SJSA1 (cell line): ENCODE measurements at regions not wholly inside any gene's neighbourhood (a gene's known extent, or its start where the extent isn't known, plus 50 kb on each side); places are given as distances from the start of the nearest gene placed in this dataset.
"Not testable (repeated sequence)": the region's sequence is repeated elsewhere in the genome, so short reads cannot be mapped to it uniquely, and the experiment has no call there.

ENCODE experiments used
- DNase-seq, 2 experiments: peaks; one replicate each; pipeline ENCODE4 v3.0.0-alpha.2; 2015 to 2020; ENCODE audit warnings: low spot score in 2 of 2, low read depth in 1 of 2
- H3K27ac ChIP-seq: fragments of 250-450 bp; sonication (Bioruptor Pico); 2 replicates; pipeline ENCODE4 v1.5.1; 2020; ENCODE audit warnings: mild to moderate bottlenecking, moderate library complexity
- H3K27me3 ChIP-seq: fragments of 250-450 bp; sonication (Bioruptor Pico); replicated peaks from 2 replicates; pipeline ENCODE4 v1.5.1; 2020; ENCODE audit warnings: mild to moderate bottlenecking, moderate library complexity
- H3K36me3 ChIP-seq: fragments of 250-450 bp; sonication (Bioruptor Pico); 2 replicates; pipeline ENCODE4 v1.5.1; 2020; ENCODE audit warnings: mild to moderate bottlenecking
- H3K4me1 ChIP-seq: fragments of 250-450 bp; sonication (Bioruptor Pico); replicated peaks from 2 replicates; pipeline ENCODE4 v1.6.1; 2021; ENCODE audit warnings: mild to moderate bottlenecking
- H3K4me3 ChIP-seq: fragments of 250-450 bp; sonication (Bioruptor Pico); 2 replicates; pipeline ENCODE4 v1.5.1; 2020; ENCODE audit warnings: mild to moderate bottlenecking
- H3K9me3 ChIP-seq: fragments of 250-450 bp; sonication (Bioruptor Pico); replicated peaks from 2 replicates; pipeline ENCODE4 v1.5.1; 2020; ENCODE audit warnings: mild to moderate bottlenecking

GRCh38 chr1:234839663-234840062 lies 229.7 kb upstream of the IRF2BP2 start:
- Histone ChIP-seq H3K4me3 (no peak overlapping the region), H3K4me1 (peaks cover 19% of the 10 kb centered on the region), H3K27ac (no peak overlapping the region), H3K9me3 (no peaks in the 10 kb centered on the region), H3K36me3 (no peaks in the 10 kb centered on the region), H3K27me3 (no peaks in the 10 kb centered on the region)
- DNase-seq: no peak

GRCh38 chr1:234838820-234839219 lies 228.8 kb upstream of the IRF2BP2 start:
- no peaks in the 10 kb centered on the region; the same call in 1 of the 2 replicates for H3K9me3 ChIP-seq
- no peaks in the 10 kb centered on the region for H3K36me3 ChIP-seq
- peaks cover 10% of the 10 kb centered on the region for H3K4me1 ChIP-seq
- H3K27ac ChIP-seq: no peak overlapping the region
- DNase-seq: no peak
- no peaks in the 10 kb centered on the region for H3K27me3 ChIP-seq
- H3K4me3 ChIP-seq: no peak overlapping the region

- Histone ChIP-seq H3K9me3 (peaks cover 3% of the 10 kb centered on the region; the same call in 1 of the 2 replicates), H3K27me3 (no peaks in the 10 kb centered on the region), H3K27ac (no peak overlapping the region), H3K4me1 (peaks cover 5% of the 10 kb centered on the region; the same call in 1 of the 2 replicates), H3K4me3 (no peak overlapping the region), H3K36me3 (no peaks in the 10 kb centered on the region)
- DNase-seq: no peak
Observed at GRCh38 chr1:234838182-234838581, 228.2 kb upstream of the IRF2BP2 start.

GRCh38 chr1:234837713-234838112 lies 227.7 kb upstream of the IRF2BP2 start:
- peaks cover 5% of the 10 kb centered on the region; the same call in 1 of the 2 replicates for H3K4me1 ChIP-seq
- H3K27ac ChIP-seq: no peak overlapping the region
- DNase-seq: no peak
- peaks cover 3% of the 10 kb centered on the region; the same call in 1 of the 2 replicates for H3K9me3 ChIP-seq
- no peak overlapping the region for H3K4me3 ChIP-seq
- no peaks in the 10 kb centered on the region for H3K36me3 ChIP-seq
- no peaks in the 10 kb centered on the region for H3K27me3 ChIP-seq

GRCh38 chr1:234836776-234837357 lies 226.9 kb upstream of the IRF2BP2 start:
- H3K4me3 ChIP-seq: no peak overlapping the region
- no peaks in the 10 kb centered on the region for H3K36me3 ChIP-seq
- DNase-seq: no peak
- H3K4me1 ChIP-seq: peaks cover 5% of the 10 kb centered on the region; the same call in 1 of the 2 replicates
- H3K27me3 ChIP-seq: no peaks in the 10 kb centered on the region
- H3K27ac ChIP-seq: no peak overlapping the region
- H3K9me3 ChIP-seq: peaks cover 3% of the 10 kb centered on the region; the same call in 1 of the 2 replicates

GRCh38 chr1:234836045-234836681 lies 226.2 kb upstream of the IRF2BP2 start:
- Histone ChIP-seq H3K27me3 (no peaks in the 10 kb centered on the region), H3K27ac (no peak overlapping the region)

GRCh38 chr1:234835239-234835638 lies 225.3 kb upstream of the IRF2BP2 start:
- Histone ChIP-seq H3K27ac (no peak overlapping the region), H3K4me3 (no peak overlapping the region), H3K9me3 (peaks cover 3% of the 10 kb centered on the region; the same call in 1 of the 2 replicates), H3K36me3 (no peaks in the 10 kb centered on the region), H3K27me3 (no peaks in the 10 kb centered on the region), H3K4me1 (no peaks in the 10 kb centered on the region)
- no peak for DNase-seq

More at GRCh38 chr1:234836045-234836681, 226.2 kb upstream of the IRF2BP2 start:
- DNase-seq: no peak
- Histone ChIP-seq H3K4me3 (no peak overlapping the region), H3K36me3 (no peaks in the 10 kb centered on the region), H3K4me1 (peaks cover 5% of the 10 kb centered on the region; the same call in 1 of the 2 replicates), H3K9me3 (peaks cover 3% of the 10 kb centered on the region; the same call in 1 of the 2 replicates)

GRCh38 chr1:234833646-234834045 lies 223.7 kb upstream of the IRF2BP2 start:
- H3K36me3 ChIP-seq: no peaks in the 10 kb centered on the region
- no peak for DNase-seq
- H3K4me1 ChIP-seq: no peaks in the 10 kb centered on the region
- H3K9me3 ChIP-seq: peaks cover 3% of the 10 kb centered on the region; the same call in 1 of the 2 replicates
- H3K27me3 ChIP-seq: no peaks in the 10 kb centered on the region
- no peak overlapping the region for H3K27ac ChIP-seq
- no peak overlapping the region for H3K4me3 ChIP-seq

- H3K9me3 ChIP-seq: peaks cover 3% of the 10 kb centered on the region; the same call in 1 of the 2 replicates
- no peak overlapping the region for H3K4me3 ChIP-seq
- H3K27ac ChIP-seq: no peak overlapping the region
- no peaks in the 10 kb centered on the region for H3K4me1 ChIP-seq
- H3K36me3 ChIP-seq: no peaks in the 10 kb centered on the region
- no peak for DNase-seq
- no peaks in the 10 kb centered on the region for H3K27me3 ChIP-seq
Observed at GRCh38 chr1:234833118-234833517, 223.1 kb upstream of the IRF2BP2 start.

GRCh38 chr1:234827656-234828055 lies 217.7 kb upstream of the IRF2BP2 start:
- Histone ChIP-seq H3K9me3 (no peaks in the 10 kb centered on the region), H3K36me3 (no peaks in the 10 kb centered on the region), H3K4me3 (no peak overlapping the region), H3K27ac (no peak overlapping the region), H3K27me3 (no peaks in the 10 kb centered on the region), H3K4me1 (no peaks in the 10 kb centered on the region)
- no peak for DNase-seq

GRCh38 chr1:234827181-234827580 lies 217.2 kb upstream of the IRF2BP2 start:
- Histone ChIP-seq H3K36me3 (no peaks in the 10 kb centered on the region), H3K9me3 (no peaks in the 10 kb centered on the region), H3K4me1 (no peaks in the 10 kb centered on the region), H3K27ac (no peak overlapping the region), H3K27me3 (no peaks in the 10 kb centered on the region), H3K4me3 (no peak overlapping the region)
- no peak for DNase-seq

GRCh38 chr1:234826352-234826751 lies 216.4 kb upstream of the IRF2BP2 start:
- H3K36me3 ChIP-seq: no peaks in the 10 kb centered on the region
- no peak overlapping the region for H3K27ac ChIP-seq
- no peaks in the 10 kb centered on the region for H3K9me3 ChIP-seq
- H3K4me3 ChIP-seq: no peak overlapping the region
- H3K27me3 ChIP-seq: no peaks in the 10 kb centered on the region
- H3K4me1 ChIP-seq: no peaks in the 10 kb centered on the region
- DNase-seq: no peak

GRCh38 chr1:234825498-234826165 lies 215.7 kb upstream of the IRF2BP2 start:
- DNase-seq: no peak
- H3K36me3 ChIP-seq: no peaks in the 10 kb centered on the region
- no peaks in the 10 kb centered on the region for H3K9me3 ChIP-seq
- no peak overlapping the region for H3K27ac ChIP-seq
- H3K27me3 ChIP-seq: no peaks in the 10 kb centered on the region
- no peaks in the 10 kb centered on the region for H3K4me1 ChIP-seq
- no peak overlapping the region for H3K4me3 ChIP-seq

- DNase-seq, H3K4me1 ChIP-seq, H3K36me3 ChIP-seq, H3K9me3 ChIP-seq, H3K27me3 ChIP-seq, H3K27ac ChIP-seq, H3K4me3 ChIP-seq: not testable (repeated sequence)
Observed at GRCh38 chr1:234824836-234825235, 214.9 kb upstream of the IRF2BP2 start.
